HL-60 (cell line): ENCODE measurements at regions not wholly inside any gene's neighbourhood (a gene's known extent, or its start where the extent isn't known, plus 50 kb on each side); places are given as distances from the start of the nearest gene placed in this dataset.

Source experiments
- POLR2AphosphoS5 ChIP-seq: IDR thresholded peaks from 2 replicates; pipeline ENCODE4 v1.6.1; 2012; ENCODE audit warnings: low read depth
- REST ChIP-seq: IDR thresholded peaks from 2 replicates; pipeline ENCODE4 v1.6.1; 2012; ENCODE audit warnings: low read depth; ENCODE audit not compliant: insufficient replicate concordance
- SPI1 ChIP-seq: IDR thresholded peaks from 2 replicates; pipeline ENCODE4 v1.6.1; 2012; ENCODE audit warnings: low read depth, mild to moderate bottlenecking, borderline replicate concordance
- TF ChIP-seq, protein P1 (sequence below): IDR thresholded peaks from one replicate; pipeline ENCODE4 v1.5.1; 2011; ENCODE audit warnings: low read length, control low read depth, inconsistent platforms; ENCODE audit not compliant: insufficient read depth

GRCh38 chr1:208631092-208631491, 386.9 kb upstream of the PLXNA2 start:
- TF ChIP-seq, protein P1, sequence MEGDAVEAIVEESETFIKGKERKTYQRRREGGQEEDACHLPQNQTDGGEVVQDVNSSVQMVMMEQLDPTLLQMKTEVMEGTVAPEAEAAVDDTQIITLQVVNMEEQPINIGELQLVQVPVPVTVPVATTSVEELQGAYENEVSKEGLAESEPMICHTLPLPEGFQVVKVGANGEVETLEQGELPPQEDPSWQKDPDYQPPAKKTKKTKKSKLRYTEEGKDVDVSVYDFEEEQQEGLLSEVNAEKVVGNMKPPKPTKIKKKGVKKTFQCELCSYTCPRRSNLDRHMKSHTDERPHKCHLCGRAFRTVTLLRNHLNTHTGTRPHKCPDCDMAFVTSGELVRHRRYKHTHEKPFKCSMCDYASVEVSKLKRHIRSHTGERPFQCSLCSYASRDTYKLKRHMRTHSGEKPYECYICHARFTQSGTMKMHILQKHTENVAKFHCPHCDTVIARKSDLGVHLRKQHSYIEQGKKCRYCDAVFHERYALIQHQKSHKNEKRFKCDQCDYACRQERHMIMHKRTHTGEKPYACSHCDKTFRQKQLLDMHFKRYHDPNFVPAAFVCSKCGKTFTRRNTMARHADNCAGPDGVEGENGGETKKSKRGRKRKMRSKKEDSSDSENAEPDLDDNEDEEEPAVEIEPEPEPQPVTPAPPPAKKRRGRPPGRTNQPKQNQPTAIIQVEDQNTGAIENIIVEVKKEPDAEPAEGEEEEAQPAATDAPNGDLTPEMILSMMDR: no peak
- TF ChIP-seq POLR2AphosphoS5: no peak
- TF ChIP-seq REST: no peak
- TF ChIP-seq SPI1: no peak
